ENCODE measurements at regions not wholly inside any gene's neighbourhood (a gene's known extent, or its start where the extent isn't known, plus 50 kb on each side); places are given as distances from the start of the nearest gene placed in this dataset.

- TF ChIP-seq POLR2AphosphoS5 (IDR thresholded peaks at IDR 0.05; ENCODE audit: low read depth, low read length) (no peak), TAF1 (IDR thresholded peaks at IDR 0.05; ENCODE audit: low read depth, low read length) (no peak), POLR2A (IDR thresholded peaks at IDR 0.05; ENCODE audit: low read depth, low read length) (no peak)
These were observed 59.8 kb upstream of the SHB start for GRCh38 chr9:38128752-38129270.
